Osteocyte (in vitro differentiated cells): ENCODE measurements at regions not wholly inside any gene's neighbourhood (a gene's known extent, or its start where the extent isn't known, plus 50 kb on each side); places are given as distances from the start of the nearest gene placed in this dataset.

ENCODE experiments used
- DNase-seq: peaks from one replicate; pipeline ENCODE4 v3.0.0; 2021; ENCODE audit warnings: mixed read lengths; ENCODE audit not compliant: unreplicated experiment; ENCODE audit errors: extremely low spot score
- H3K27ac Mint-ChIP-seq: one replicate; pipeline ENCODE4 v1.8.0; 2021; ENCODE audit warnings: mild to moderate bottlenecking, mixed read lengths; ENCODE audit not compliant: unreplicated experiment
- H3K27me3 Mint-ChIP-seq: one replicate; pipeline ENCODE4 v1.8.0; 2021; ENCODE audit warnings: mixed read lengths; ENCODE audit not compliant: unreplicated experiment
- H3K36me3 Mint-ChIP-seq: one replicate; pipeline ENCODE4 v1.8.0; 2021; ENCODE audit warnings: mixed read lengths; ENCODE audit not compliant: unreplicated experiment
- H3K4me1 Mint-ChIP-seq: one replicate; pipeline ENCODE4 v1.8.0; 2021; ENCODE audit warnings: mixed read lengths; ENCODE audit not compliant: unreplicated experiment
- H3K4me3 Mint-ChIP-seq: one replicate; pipeline ENCODE4 v1.8.0; 2021; ENCODE audit warnings: mild to moderate bottlenecking, moderate library complexity, mixed read lengths; ENCODE audit not compliant: unreplicated experiment
- H3K9me3 Mint-ChIP-seq: one replicate; pipeline ENCODE4 v1.8.0; 2021; ENCODE audit warnings: mixed read lengths; ENCODE audit not compliant: unreplicated experiment
- CTCF ChIP-seq: fragments of 200-600 bp; sonication (generic); IDR thresholded peaks from 2 replicates; pipeline ENCODE4 v1.5.0; 2021; ENCODE audit warnings: antibody characterized with exemption, mild to moderate bottlenecking, moderate library complexity

- no peaks in the 10 kb centered on the region for H3K27me3 Mint-ChIP-seq
- H3K36me3 Mint-ChIP-seq = no peaks in the 10 kb centered on the region
- TF ChIP-seq CTCF = no peak
- no peak overlapping the region for H3K27ac Mint-ChIP-seq
- no peak overlapping the region for H3K4me3 Mint-ChIP-seq
- DNase-seq = no peak
- no peaks in the 10 kb centered on the region for H3K9me3 Mint-ChIP-seq
- peaks cover 28% of the 10 kb centered on the region for H3K4me1 Mint-ChIP-seq
These were observed 441.0 kb downstream of the GPM6A start for GRCh38 chr4:175371091-175371490.

GRCh38 chr4:175373031-175373430 lies 439.0 kb downstream of the GPM6A start:
- Mint-ChIP-seq H3K27me3 (no peaks in the 10 kb centered on the region), H3K4me1 (peaks cover 34% of the 10 kb centered on the region), H3K27ac (peak overlapping the region; percentile 45), H3K4me3 (no peak overlapping the region), H3K9me3 (no peaks in the 10 kb centered on the region), H3K36me3 (no peaks in the 10 kb centered on the region)
- no peak for TF ChIP-seq CTCF
- DNase-seq = no peak

GRCh38 chr4:175374459-175374858 lies 437.6 kb downstream of the GPM6A start:
- Mint-ChIP-seq H3K4me3 (no peak overlapping the region), H3K27me3 (no peaks in the 10 kb centered on the region), H3K4me1 (peaks cover 35% of the 10 kb centered on the region), H3K27ac (no peak overlapping the region), H3K36me3 (peaks cover 4% of the 10 kb centered on the region), H3K9me3 (peaks cover 7% of the 10 kb centered on the region)
- no peak for TF ChIP-seq CTCF
- no peak for DNase-seq

- no peak for DNase-seq
- no peak for TF ChIP-seq CTCF
- Mint-ChIP-seq H3K27me3 (no peaks in the 10 kb centered on the region), H3K36me3 (peaks cover 17% of the 10 kb centered on the region), H3K4me1 (peaks cover 49% of the 10 kb centered on the region), H3K27ac (peak overlapping the region; percentile 28), H3K4me3 (no peak overlapping the region), H3K9me3 (peaks cover 18% of the 10 kb centered on the region)
These were observed 435.6 kb downstream of the GPM6A start for GRCh38 chr4:175376287-175376977.

GRCh38 chr4:175377203-175377602 lies 434.9 kb downstream of the GPM6A start:
- H3K4me1 Mint-ChIP-seq = peaks cover 42% of the 10 kb centered on the region
- peaks cover 18% of the 10 kb centered on the region for H3K9me3 Mint-ChIP-seq
- no peak for DNase-seq
- H3K36me3 Mint-ChIP-seq = peaks cover 17% of the 10 kb centered on the region
- no peak overlapping the region for H3K4me3 Mint-ChIP-seq
- no peak overlapping the region for H3K27ac Mint-ChIP-seq
- H3K27me3 Mint-ChIP-seq = no peaks in the 10 kb centered on the region
- TF ChIP-seq CTCF = no peak
